ENCODE measurements at regions not wholly inside any gene's neighbourhood (a gene's known extent, or its start where the extent isn't known, plus 50 kb on each side); places are given as distances from the start of the nearest gene placed in this dataset.

GRCh38 chr1:29584776-29585175, 348.5 kb downstream of the PTPRU start:
- no peak for TF ChIP-seq CTCF (IDR thresholded peaks at IDR 0.05; ENCODE audit: insufficient read depth, low read depth, low read length)
- TF ChIP-seq EZH2 (IDR thresholded peaks at IDR 0.05; ENCODE audit: insufficient read depth, low read length) = no peak
